ENCODE measurements at regions not wholly inside any gene's neighbourhood (a gene's known extent, or its start where the extent isn't known, plus 50 kb on each side); places are given as distances from the start of the nearest gene placed in this dataset.

DNA sequence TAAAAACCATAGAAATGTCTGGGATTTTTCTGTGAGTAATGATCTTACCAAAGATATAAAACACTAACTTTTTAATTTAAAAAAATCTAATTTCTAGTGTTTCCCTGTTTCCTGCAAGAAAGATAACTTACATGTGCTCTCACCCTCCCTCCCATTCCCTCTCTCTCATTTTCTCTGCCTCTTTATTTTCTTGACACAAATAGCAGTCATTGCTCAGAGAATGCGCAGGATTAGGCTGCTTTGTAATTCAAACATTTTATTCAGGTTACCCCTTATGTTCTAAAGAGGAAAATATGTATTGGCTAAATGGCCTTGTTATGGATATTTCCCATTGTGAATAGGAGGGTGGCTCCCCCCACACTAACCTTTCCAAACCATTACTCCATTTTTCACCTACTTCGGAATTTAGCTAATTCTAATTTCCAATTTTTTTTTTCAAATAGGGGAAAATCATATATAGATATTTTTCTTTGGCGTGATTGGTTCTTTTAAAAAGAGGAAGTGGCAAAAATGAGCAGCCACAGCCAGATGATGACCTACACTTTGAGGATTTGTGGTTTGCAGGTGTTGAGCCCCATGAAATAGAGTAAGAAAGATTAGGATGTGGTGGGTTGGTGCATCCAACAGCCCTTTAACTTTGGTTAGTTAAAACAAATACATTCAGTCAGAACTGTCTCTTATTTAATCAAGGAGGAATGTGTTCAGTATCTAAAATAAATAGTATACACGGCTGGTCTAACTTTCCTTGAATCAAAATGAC is 554.4 kb downstream of the IGSF11 start:
- TF ChIP-seq POLR2A (IDR thresholded peaks at IDR 0.05; ENCODE audit: low read length): no peak
- TF ChIP-seq GATA1 (IDR thresholded peaks at IDR 0.05; ENCODE audit: low read depth, low read length): no peak
